Mucosa of descending colon (tissue), 3 donors: ENCODE measurements at regions not wholly inside any gene's neighbourhood (a gene's known extent, or its start where the extent isn't known, plus 50 kb on each side); places are given as distances from the start of the nearest gene placed in this dataset.

Experiments
- ATAC-seq: fragments of 200-7000 bp; cut with Tn5 transposase; one replicate; pipeline ENCODE4 v1.9.1; 2020; ENCODE audit warnings: mild to moderate bottlenecking, moderate library complexity
- DNase-seq, 3 donors: peaks; one replicate each; pipeline ENCODE4 v3.0.0-alpha.2; 2020
- H3K36me3 ChIP-seq: fragments of 200-600 bp; one replicate; pipeline ENCODE4 v1.8.0; 2021; ENCODE audit warnings: low read depth, mild to moderate bottlenecking
- H3K4me1 ChIP-seq: fragments of 200-600 bp; one replicate; pipeline ENCODE4 v1.8.0; 2021; ENCODE audit warnings: low read depth, mild to moderate bottlenecking
- H3K4me3 ChIP-seq: fragments of 200-600 bp; one replicate; pipeline ENCODE4 v1.8.0; 2021; ENCODE audit warnings: mild to moderate bottlenecking
- H3K9me3 ChIP-seq: fragments of 200-600 bp; one replicate; pipeline ENCODE4 v1.8.0; 2021; ENCODE audit warnings: mild to moderate bottlenecking
- intact Hi-C, 2 donors: fragments of 100-400 bp; cut with DNase I in 1 of 2; cut with micrococcal nuclease in 1 of 2; formaldehyde crosslinking; loops; one replicate each; pipeline versions ENCODE4 v1.11.0 to v1.11.1; 2022; cut with DNase I, micrococcal nuclease
- TF ChIP-seq, protein P1 (sequence below): fragments of 200-600 bp; IDR thresholded peaks from one replicate; pipeline ENCODE4 v1.8.0; 2022; ENCODE audit warnings: antibody characterized with exemption, mild to moderate bottlenecking
- donor health status: DM: no; HTN: no; CAD: no; lungs with moderate emphysema.
- donor health status: DM: no; HTN: no; CAD: no.
- donor health status: DM: no; HTN: yes; CAD: no.

DNA sequence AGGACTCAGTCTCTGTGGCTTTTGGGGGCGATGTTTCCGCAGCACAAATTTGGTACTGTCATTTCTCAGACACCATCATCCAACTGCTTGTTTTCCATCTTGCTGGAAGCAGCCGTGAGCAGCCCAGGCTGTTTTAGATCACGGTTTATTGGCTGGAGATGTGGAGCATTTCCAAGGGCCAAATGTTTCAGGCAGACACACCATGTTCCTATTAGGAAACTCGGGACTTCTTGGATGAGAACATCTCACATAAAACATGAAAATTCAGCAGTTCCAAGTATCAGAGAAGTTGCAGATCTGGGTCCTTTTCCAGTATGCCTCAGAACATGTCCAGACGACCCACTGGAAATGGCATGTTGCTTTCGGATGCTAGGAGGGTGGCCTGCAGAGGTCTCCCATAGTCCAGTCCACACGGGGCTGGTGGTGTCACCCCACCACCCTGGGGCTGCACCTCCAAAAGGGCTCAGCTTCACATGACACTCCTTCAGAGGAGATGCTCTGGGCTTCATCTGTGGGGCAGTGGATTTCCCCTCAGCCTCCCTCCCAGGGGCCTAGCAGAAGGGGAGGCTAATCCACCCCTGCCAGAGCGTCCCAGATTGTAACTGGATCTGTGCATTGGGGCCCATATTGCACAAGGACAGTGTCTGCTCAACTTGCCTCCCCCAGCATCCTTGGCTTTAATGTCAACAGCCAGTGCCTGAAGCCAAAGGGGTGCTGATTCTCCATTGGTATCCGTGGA, 176.3 kb downstream of the SCP2D1 start:
- no peak overlapping the region for H3K4me3 ChIP-seq
- peak; percentile 27 for ATAC-seq
- peak in 1 of 3 donors; percentile 19 for DNase-seq

DNA sequence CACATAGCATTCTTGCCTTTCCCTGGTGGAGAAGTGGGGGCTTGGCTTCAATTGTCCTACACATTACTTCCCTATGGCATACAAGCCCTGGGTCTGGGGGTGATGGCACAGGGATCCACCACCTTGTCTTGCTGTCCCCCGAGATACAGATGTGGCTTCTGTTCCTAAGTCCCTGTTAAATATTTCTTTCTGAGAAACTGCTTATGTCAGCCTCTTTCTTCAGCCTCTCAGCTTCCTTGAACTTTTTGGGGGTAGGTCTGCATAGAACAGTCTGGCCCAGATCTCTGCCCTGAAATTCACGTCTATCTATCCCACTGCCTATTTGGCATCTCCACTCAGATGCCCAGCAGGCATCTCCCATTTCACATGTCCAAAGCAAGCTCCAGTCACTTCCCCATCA, 177.4 kb downstream of the SCP2D1 start:
- TF ChIP-seq, protein P1, sequence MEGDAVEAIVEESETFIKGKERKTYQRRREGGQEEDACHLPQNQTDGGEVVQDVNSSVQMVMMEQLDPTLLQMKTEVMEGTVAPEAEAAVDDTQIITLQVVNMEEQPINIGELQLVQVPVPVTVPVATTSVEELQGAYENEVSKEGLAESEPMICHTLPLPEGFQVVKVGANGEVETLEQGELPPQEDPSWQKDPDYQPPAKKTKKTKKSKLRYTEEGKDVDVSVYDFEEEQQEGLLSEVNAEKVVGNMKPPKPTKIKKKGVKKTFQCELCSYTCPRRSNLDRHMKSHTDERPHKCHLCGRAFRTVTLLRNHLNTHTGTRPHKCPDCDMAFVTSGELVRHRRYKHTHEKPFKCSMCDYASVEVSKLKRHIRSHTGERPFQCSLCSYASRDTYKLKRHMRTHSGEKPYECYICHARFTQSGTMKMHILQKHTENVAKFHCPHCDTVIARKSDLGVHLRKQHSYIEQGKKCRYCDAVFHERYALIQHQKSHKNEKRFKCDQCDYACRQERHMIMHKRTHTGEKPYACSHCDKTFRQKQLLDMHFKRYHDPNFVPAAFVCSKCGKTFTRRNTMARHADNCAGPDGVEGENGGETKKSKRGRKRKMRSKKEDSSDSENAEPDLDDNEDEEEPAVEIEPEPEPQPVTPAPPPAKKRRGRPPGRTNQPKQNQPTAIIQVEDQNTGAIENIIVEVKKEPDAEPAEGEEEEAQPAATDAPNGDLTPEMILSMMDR: no peak
- Histone ChIP-seq H3K36me3 (no peaks in the 10 kb centered on the region), H3K9me3 (no peaks in the 10 kb centered on the region), H3K4me1 (no peaks in the 10 kb centered on the region), H3K4me3 (no peak overlapping the region)
- DNase-seq (no peak), ATAC-seq (no peak)
- intact Hi-C loops: no loop called here

More for the DNA sequence above, 176.3 kb downstream of the SCP2D1 start:
- H3K4me1 ChIP-seq: no peaks in the 10 kb centered on the region
- no peaks in the 10 kb centered on the region for H3K9me3 ChIP-seq
- intact Hi-C loops: no loop called here
- TF ChIP-seq, protein P1: no peak
- H3K36me3 ChIP-seq: no peaks in the 10 kb centered on the region

DNA sequence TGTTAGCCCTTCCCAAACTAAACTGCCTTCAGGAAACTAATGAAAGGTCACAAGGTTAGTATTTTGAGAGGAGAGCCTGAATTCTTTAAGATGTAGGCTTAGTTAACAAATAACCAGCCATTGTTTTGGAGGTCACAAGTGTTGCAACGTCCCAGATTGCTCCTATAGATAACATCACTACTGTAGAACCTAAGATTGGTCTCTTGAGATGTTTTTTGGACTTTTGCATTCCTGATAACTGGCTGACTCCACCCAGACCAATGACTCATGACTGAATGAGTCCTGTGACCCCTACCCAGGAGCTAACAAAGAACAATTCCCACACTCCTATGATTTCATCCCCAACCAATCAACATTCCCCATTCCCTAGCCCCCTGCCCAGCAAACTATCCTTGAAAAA, 178.8 kb downstream of the SCP2D1 start:
- no peaks in the 10 kb centered on the region for H3K4me1 ChIP-seq
- intact Hi-C loops: no loop called here
- no peaks in the 10 kb centered on the region for H3K36me3 ChIP-seq
- ATAC-seq (no peak), DNase-seq (no peak)
- TF ChIP-seq, protein P1: no peak
- no peaks in the 10 kb centered on the region for H3K9me3 ChIP-seq
- H3K4me3 ChIP-seq: no peak overlapping the region

DNA sequence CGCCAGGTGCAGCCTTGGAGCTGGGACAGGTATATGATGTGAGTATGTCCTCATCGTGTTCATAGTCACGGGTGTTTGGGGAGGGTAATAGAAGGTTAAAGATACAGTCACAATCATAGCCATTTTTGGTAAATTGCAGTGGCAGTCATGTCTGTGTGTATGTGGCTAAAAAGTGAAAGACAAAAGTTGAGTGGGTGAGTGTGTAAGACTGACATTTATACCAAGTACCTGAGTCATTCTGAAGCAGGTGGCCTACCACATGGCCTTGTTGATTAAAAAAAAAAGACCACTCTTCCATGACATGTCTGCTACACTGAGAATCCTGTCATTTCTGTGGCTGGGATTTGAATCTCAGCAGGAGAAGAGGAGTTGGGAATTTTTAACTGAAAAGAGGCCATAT, 181.9 kb downstream of the SCP2D1 start:
- Histone ChIP-seq H3K36me3 (no peaks in the 10 kb centered on the region), H3K4me1 (no peaks in the 10 kb centered on the region), H3K4me3 (no peak overlapping the region), H3K9me3 (no peaks in the 10 kb centered on the region)
- TF ChIP-seq, protein P1: no peak
- DNase-seq (no peak), ATAC-seq (no peak)
- intact Hi-C loops: no loop called here

DNA sequence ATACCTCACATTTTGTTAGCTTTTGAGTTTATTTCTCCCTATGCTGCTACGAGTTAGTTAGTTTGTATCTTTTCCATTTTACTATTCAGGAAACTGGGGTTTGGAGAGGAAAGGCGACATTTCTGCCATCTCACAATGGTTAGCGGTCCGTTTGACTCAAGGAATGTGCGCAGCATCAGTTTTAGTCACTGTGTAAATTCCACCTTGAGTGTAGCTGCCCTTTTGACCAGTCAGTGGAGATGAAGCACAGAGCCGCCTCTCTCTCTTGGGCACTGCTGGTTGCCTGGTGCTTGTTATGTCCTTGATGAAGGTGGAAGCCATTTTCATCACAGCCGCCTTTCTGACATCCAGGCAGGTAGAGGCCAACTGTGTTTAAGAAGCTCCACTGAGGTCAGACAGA, 185.5 kb downstream of the SCP2D1 start:
- Histone ChIP-seq H3K4me1 (no peaks in the 10 kb centered on the region), H3K4me3 (no peak overlapping the region), H3K36me3 (no peaks in the 10 kb centered on the region), H3K9me3 (no peaks in the 10 kb centered on the region)
- TF ChIP-seq, protein P1: no peak
- DNase-seq (no peak), ATAC-seq (no peak)
- intact Hi-C loops: no loop called here
